GM18505 (cell line): ENCODE measurements at regions not wholly inside any gene's neighbourhood (a gene's known extent, or its start where the extent isn't known, plus 50 kb on each side); places are given as distances from the start of the nearest gene placed in this dataset.
"Not testable (repeated sequence)": the region's sequence is repeated elsewhere in the genome, so short reads cannot be mapped to it uniquely, and the experiment has no call there.

Experiments
- ATAC-seq: cut with Tn5 transposase; IDR thresholded peaks from one replicate; pipeline ENCODE4 v1.9.1; 2021; ENCODE audit not compliant: unreplicated experiment
- POLR2A ChIP-seq: IDR thresholded peaks from 4 replicates; pipeline ENCODE4 v1.6.1; 2011; ENCODE audit warnings: borderline replicate concordance; ENCODE audit not compliant: insufficient read depth, insufficient read length; ENCODE audit errors: extremely low read depth

GRCh38 chr5:133870661-133871060 lies 97.8 kb downstream of the C5orf15 start:
- no peak for ATAC-seq
- no peak for TF ChIP-seq POLR2A

- no peak for TF ChIP-seq POLR2A
- ATAC-seq = no peak
Measured at GRCh38 chr5:133869519-133870335, 98.7 kb downstream of the C5orf15 start.

GRCh38 chr5:133868946-133869518 lies 99.4 kb downstream of the C5orf15 start:
- TF ChIP-seq POLR2A = no peak
- ATAC-seq = no peak

- no peak for TF ChIP-seq POLR2A
Measured at GRCh38 chr5:133867851-133868545, 100.4 kb downstream of the C5orf15 start.

GRCh38 chr5:133867341-133867740 lies 101.1 kb downstream of the C5orf15 start:
- no peak for TF ChIP-seq POLR2A
- ATAC-seq = no peak

More at GRCh38 chr5:133867851-133868545, 100.4 kb downstream of the C5orf15 start:
- ATAC-seq = no peak

- no peak for ATAC-seq
- no peak for TF ChIP-seq POLR2A
Measured at GRCh38 chr5:133866903-133867245, 101.6 kb downstream of the C5orf15 start.

- TF ChIP-seq POLR2A = no peak
- ATAC-seq = no peak
Measured at GRCh38 chr5:133866160-133866902, 102.1 kb downstream of the C5orf15 start.

- no peak for TF ChIP-seq POLR2A
- ATAC-seq = no peak
Measured at GRCh38 chr5:133865113-133865512, 103.3 kb downstream of the C5orf15 start.

- no peak for ATAC-seq
- TF ChIP-seq POLR2A = no peak
Measured at GRCh38 chr5:133864711-133865110, 103.7 kb downstream of the C5orf15 start.

GRCh38 chr5:133863857-133864585 lies 104.4 kb downstream of the C5orf15 start:
- ATAC-seq = no peak
- no peak for TF ChIP-seq POLR2A

GRCh38 chr5:133861161-133861737 lies 107.2 kb downstream of the C5orf15 start:
- no peak for ATAC-seq
- TF ChIP-seq POLR2A = no peak

GRCh38 chr5:133859073-133859472 lies 109.4 kb downstream of the C5orf15 start:
- no peak for TF ChIP-seq POLR2A
- ATAC-seq = no peak

GRCh38 chr5:133857595-133858313 lies 110.7 kb downstream of the C5orf15 start:
- not testable (repeated sequence) for ATAC-seq
